ENCODE measurements at regions not wholly inside any gene's neighbourhood (a gene's known extent, or its start where the extent isn't known, plus 50 kb on each side); places are given as distances from the start of the nearest gene placed in this dataset.

- no peak for DNase-seq
These were observed 130.3 kb upstream of the MTAP start for GRCh38 chr9:21672140-21672539.

GRCh38 chr9:21672761-21673160 lies 129.7 kb upstream of the MTAP start:
- DNase-seq: no peak

- DNase-seq: no peak
These were observed 127.5 kb upstream of the MTAP start for GRCh38 chr9:21674894-21675293.

- DNase-seq: no peak
These were observed 125.0 kb upstream of the MTAP start for GRCh38 chr9:21677387-21677786.

GRCh38 chr9:21677834-21678233 lies 124.6 kb upstream of the MTAP start:
- DNase-seq: no peak

- DNase-seq: no peak
These were observed 123.0 kb upstream of the MTAP start for GRCh38 chr9:21679432-21679831.

GRCh38 chr9:21680590-21680989 lies 121.8 kb upstream of the MTAP start:
- no peak for DNase-seq

GRCh38 chr9:21681641-21682040 lies 120.8 kb upstream of the MTAP start:
- no peak for DNase-seq

GRCh38 chr9:21682381-21682780 lies 120.1 kb upstream of the MTAP start:
- DNase-seq: no peak

GRCh38 chr9:21682981-21683380 lies 119.5 kb upstream of the MTAP start:
- no peak for DNase-seq

GRCh38 chr9:21683484-21684175 lies 118.8 kb upstream of the MTAP start:
- no peak for DNase-seq

GRCh38 chr9:21684231-21684630 lies 118.2 kb upstream of the MTAP start:
- no peak for DNase-seq

- DNase-seq: no peak
These were observed 117.5 kb upstream of the MTAP start for GRCh38 chr9:21684831-21685362.

- DNase-seq: no peak
These were observed 116.9 kb upstream of the MTAP start for GRCh38 chr9:21685502-21685901.

GRCh38 chr9:21686738-21687137 lies 115.7 kb upstream of the MTAP start:
- DNase-seq: no peak

- no peak for DNase-seq
These were observed 115.1 kb upstream of the MTAP start for GRCh38 chr9:21687351-21687750.

GRCh38 chr9:21688108-21689102 lies 114.0 kb upstream of the MTAP start:
- no peak for DNase-seq

- DNase-seq: no peak
These were observed 112.6 kb upstream of the MTAP start for GRCh38 chr9:21689854-21690253.

GRCh38 chr9:21690561-21690960 lies 111.9 kb upstream of the MTAP start:
- DNase-seq: no peak

GRCh38 chr9:21692390-21692789 lies 110.0 kb upstream of the MTAP start:
- DNase-seq: no peak

GRCh38 chr9:21694424-21694823 lies 108.0 kb upstream of the MTAP start:
- no peak for DNase-seq

GRCh38 chr9:21695443-21695842 lies 107.0 kb upstream of the MTAP start:
- no peak for DNase-seq

- no peak for DNase-seq
These were observed 106.5 kb upstream of the MTAP start for GRCh38 chr9:21695874-21696341.

GRCh38 chr9:21696411-21696871 lies 106.0 kb upstream of the MTAP start:
- DNase-seq: no peak
